NB4 (cell line): ENCODE measurements at regions not wholly inside any gene's neighbourhood (a gene's known extent, or its start where the extent isn't known, plus 50 kb on each side); places are given as distances from the start of the nearest gene placed in this dataset.

Experiments
- CTCF ChIP-seq: IDR thresholded peaks from one replicate; pipeline ENCODE4 v1.5.1; 2012; ENCODE audit warnings: low read depth, low read length
- MAX ChIP-seq: IDR thresholded peaks from 2 replicates; pipeline ENCODE4 v1.6.1; 2011; ENCODE audit warnings: low read depth, low read length
- POLR2A ChIP-seq: IDR thresholded peaks from 2 replicates; pipeline ENCODE4 v1.6.1; 2011; ENCODE audit warnings: mild to moderate bottlenecking; ENCODE audit not compliant: insufficient read length; ENCODE audit errors: extremely low read depth

GRCh38 chr3:6680119-6680806 is 180.7 kb upstream of the GRM7 start:
- no peak for TF ChIP-seq MAX
- TF ChIP-seq POLR2A: no peak
- TF ChIP-seq CTCF: no peak
